Renal pelvis (tissue), 1 donor: ENCODE measurements at regions not wholly inside any gene's neighbourhood (a gene's known extent, or its start where the extent isn't known, plus 50 kb on each side); places are given as distances from the start of the nearest gene placed in this dataset.

Source experiments
- DNase-seq: peaks from one replicate; pipeline ENCODE4 v3.0.0-alpha.2; 2013

GRCh38 chr2:198347349-198347748, 543.0 kb downstream of the PLCL1 start:
- DNase-seq: no peak

GRCh38 chr2:198343471-198343870, 539.1 kb downstream of the PLCL1 start:
- DNase-seq: no peak

DNA sequence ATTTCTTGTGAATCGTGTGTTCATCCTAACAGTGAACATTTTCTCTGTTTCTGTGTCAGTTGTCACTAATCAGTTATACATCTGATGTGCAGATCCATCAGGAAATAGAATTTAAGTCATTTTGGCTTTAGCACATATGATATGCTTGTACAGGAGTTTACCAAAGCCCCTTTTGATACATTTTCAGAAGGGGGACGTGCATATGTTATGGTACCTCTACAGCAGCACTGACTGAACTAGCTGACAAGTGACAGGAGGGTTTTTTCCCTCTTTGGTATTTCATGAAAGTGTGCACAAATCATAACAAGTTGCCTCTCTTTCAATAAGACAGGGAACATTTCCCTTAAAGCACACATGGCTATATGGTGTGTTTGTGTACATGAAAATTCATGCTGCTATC, 536.5 kb downstream of the PLCL1 start:
- no peak for DNase-seq

DNA sequence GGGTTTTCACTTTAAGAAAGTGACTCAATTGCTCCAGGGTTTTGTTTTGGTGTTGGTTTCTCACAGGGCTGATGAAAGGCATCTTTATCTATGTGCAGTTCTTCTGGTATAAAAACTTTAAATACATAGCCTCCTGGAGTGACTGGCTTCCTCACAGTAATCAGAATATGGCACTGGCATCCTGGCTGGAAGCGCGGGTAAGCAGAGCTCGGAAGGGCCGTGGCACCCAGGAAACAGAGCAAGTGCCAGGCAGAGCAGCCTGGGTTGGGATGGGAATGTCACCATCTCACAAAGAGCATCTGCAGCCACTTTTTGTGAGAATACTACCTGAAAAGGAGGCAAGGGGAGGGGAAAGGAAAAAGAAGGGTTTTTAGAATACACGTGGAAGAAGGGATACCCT, 534.7 kb downstream of the PLCL1 start:
- no peak for DNase-seq

DNA sequence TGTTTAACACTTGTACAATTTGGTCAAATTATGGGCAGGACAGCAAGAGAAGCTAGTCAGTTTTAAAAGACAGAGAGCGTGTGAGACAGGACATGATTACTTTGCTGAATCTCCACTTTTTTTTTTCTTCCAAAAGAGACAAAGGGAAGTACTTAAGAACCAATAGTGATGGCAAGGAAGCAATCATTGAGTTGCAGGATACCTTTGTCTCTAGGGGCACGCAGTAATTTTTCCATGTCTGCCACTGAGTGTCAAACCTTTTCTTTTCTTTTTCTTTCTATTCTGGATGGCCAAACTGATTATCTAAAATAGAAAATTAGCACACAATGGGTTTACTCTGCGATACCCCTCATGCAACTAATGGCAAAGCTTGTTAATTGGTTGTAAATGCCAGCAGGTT, 533.0 kb downstream of the PLCL1 start:
- DNase-seq: no peak

- no peak for DNase-seq
These were observed 524.1 kb downstream of the PLCL1 start for GRCh38 chr2:198328454-198328853.

GRCh38 chr2:198327526-198327925, 523.1 kb downstream of the PLCL1 start:
- no peak for DNase-seq

- DNase-seq: no peak
These were observed 522.0 kb downstream of the PLCL1 start for GRCh38 chr2:198326431-198326830.

DNA sequence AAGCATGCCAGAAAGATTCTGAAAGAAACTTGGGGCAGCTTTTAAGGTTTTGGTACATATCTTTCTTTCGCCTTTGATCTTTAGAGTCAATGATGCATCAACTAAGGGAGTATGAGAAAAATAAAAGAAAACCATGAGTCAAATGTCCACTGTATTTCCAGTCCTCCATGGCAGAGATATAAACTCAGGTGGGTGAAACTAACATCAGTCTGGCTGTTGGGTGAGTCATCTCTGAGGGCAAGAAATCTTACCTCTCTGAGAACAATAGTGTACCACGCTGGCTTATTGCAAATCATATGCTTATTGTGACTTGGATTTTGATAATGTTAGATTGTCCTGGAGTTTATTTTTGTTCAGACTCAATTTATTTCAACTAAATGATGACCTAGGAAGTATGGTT, 521.0 kb downstream of the PLCL1 start:
- no peak for DNase-seq

DNA sequence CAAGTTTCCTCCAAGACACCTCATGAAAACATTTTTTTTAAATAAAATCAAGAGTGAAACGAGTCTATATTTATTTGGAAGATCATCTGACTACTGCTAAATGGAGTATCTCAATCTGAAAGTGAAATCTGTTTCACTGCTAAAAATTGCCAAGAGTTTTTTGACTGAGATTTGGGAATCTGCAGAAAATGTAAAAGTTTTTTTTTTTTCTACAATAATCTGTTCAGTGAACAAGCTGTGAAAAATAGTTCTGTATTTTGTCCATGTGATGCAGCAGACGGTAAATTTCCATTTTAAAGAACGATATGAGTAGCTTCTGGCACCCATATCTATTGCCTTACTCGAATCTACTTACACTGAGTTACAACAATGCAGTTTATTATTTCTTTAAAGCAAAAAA, 519.7 kb downstream of the PLCL1 start:
- DNase-seq: no peak

DNA sequence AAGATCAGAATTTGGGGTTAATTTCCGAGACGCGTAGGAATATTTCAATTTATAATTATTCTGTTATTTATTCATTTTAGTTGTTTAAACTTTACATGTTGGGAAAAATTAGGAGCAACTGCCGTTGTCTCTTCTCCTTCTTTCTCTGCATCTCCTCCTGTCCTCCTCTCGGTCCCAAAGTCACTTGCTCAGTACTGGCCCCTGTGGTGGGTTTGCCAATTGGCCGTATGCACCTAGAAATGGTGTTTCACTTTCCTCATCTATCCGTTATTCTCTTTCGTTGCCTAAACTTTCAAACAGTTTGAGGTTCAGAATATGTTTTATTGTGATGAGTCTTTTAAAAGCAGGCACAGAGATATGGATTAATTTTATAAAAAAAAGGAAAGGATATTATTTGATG, 517.9 kb downstream of the PLCL1 start:
- no peak for DNase-seq

DNA sequence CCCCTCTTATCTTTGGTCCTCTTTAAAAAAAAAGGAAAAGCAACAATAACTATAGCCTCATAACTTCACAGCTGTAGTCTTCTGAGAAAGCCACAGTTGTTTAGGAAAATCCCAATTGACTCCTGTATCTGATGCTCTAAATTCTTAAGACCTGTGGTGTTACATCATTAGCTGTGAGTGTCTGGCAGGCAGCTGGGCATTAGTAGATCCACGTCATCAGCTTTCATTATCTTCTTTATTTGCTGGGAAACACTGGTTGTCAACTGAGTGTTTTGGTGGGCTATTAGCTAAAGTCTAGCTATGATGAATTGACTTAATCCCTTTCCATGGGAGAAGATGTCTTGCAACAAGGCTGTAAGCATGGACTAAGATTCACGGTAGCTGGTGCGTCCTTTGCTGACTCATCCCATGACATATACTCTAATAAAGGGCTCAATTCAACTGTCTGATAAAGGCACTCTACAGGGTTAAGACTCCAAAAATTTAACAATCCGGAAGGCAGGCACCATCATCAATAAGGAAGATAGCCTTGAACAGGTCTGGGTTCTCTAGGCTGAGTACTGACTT, 517.2 kb downstream of the PLCL1 start:
- DNase-seq: no peak

DNA sequence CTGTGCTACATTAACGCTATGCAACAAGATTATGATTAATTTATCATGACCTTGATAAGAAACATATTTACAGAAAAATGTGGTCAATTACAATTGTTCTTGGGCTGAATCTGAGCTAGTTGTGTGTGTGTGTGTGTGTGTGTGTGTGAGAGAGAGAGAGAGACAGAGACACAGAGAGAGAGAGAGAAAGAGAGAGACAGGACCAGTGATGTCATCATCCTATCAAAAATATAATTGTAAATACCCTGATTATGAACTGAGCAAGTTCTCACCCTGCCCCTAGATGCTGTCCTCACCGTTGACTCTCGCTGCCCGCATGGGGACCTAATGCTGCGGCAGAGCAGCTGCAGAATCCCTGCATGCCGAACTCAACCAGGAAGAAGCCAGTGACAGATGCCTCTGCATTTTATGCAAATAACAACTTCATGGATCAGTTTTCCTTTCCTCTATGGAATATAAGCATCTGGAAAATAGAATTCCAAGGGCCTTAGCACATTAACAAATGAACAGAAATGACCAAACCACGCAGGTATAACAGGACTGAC, 512.5 kb downstream of the PLCL1 start:
- DNase-seq: no peak

GRCh38 chr2:198315791-198316630, 511.6 kb downstream of the PLCL1 start:
- no peak for DNase-seq

GRCh38 chr2:198314559-198315153, 510.3 kb downstream of the PLCL1 start:
- DNase-seq: peak; percentile 57

GRCh38 chr2:198312596-198313483, 508.4 kb downstream of the PLCL1 start:
- no peak for DNase-seq

GRCh38 chr2:198311020-198311419, 506.6 kb downstream of the PLCL1 start:
- DNase-seq: no peak

- DNase-seq: peak; percentile 43
These were observed 505.4 kb downstream of the PLCL1 start for GRCh38 chr2:198309673-198310280.

DNA sequence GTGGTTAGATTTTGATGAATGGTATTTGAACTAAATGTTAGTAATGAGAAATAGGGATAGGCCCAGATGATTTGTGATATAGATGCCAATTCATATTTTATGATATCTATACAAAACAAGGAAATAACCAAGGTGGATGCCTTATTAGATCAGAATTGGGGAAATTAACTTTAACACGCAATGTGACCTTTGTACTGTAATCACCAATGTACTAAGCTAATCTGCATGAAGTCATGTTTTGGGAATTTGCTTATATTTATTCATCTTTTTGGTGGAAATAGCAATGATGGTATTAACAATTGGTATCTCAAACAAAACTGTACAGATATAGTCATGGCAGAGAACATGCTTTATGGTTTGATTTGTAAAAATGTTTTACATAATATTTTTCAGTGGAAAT, 504.7 kb downstream of the PLCL1 start:
- no peak for DNase-seq

DNA sequence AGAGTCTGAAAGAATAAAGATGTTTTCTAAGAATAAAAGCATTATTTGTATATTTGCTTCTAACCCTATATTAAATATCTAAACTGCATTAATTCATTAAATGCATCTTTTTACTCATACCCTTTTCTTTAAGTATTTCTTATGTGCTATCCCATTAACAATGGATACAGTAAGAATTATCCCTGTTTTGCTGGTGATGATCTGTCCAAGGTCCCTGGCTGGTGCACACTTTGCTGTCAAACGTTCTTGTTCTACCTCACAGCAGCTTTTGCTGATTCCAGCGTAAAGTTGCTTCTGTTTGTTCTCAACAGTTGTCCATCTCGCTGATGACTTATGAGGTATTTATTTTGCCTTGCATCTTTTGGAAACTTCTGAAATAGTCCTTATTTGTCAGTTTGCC, 504.0 kb downstream of the PLCL1 start:
- no peak for DNase-seq

DNA sequence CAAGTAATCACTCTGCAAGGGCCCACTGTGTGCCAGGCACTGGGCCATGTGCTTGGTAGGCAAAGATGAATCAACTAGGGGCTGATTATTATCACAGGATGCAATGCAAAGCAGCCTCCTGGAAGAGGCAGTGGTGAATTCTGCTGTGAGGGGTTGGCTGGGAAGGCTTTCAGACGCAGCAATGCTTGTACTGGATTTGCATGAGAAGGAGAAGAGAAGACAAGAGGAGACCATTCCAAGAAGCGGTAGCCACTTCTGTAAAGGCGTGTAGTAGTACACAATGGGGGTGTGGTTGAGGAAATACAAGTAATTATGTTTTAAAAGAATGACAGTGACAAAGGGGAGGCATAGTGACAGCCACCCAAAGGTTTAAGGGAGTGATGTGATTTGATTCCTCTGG, 502.7 kb downstream of the PLCL1 start:
- DNase-seq: no peak

- no peak for DNase-seq
These were observed 500.5 kb downstream of the PLCL1 start for GRCh38 chr2:198304859-198305258.
